T-helper 2 cell treated with Interferon-gamma antibody and Interleukin-4, amounts not matched to agents 5 μg/mL and 100 μg/mL, for 36 hours (primary cell): ENCODE measurements at regions not wholly inside any gene's neighbourhood (a gene's known extent, or its start where the extent isn't known, plus 50 kb on each side); places are given as distances from the start of the nearest gene placed in this dataset.

ENCODE experiments used
- DNase-seq: peaks from one replicate; pipeline ENCODE4 v3.0.0; 2021; ENCODE audit warnings: low spot score
- H3K27ac Mint-ChIP-seq: one replicate; pipeline ENCODE4 v1.8.0; 2021; ENCODE audit warnings: mild to moderate bottlenecking, mixed read lengths
- H3K27me3 Mint-ChIP-seq: one replicate; pipeline ENCODE4 v1.8.0; 2021; ENCODE audit warnings: low read depth, mixed read lengths
- H3K36me3 Mint-ChIP-seq: one replicate; pipeline ENCODE4 v1.8.0; 2021; ENCODE audit warnings: low read depth, mixed read lengths
- H3K4me1 Mint-ChIP-seq: one replicate; pipeline ENCODE4 v1.8.0; 2021; ENCODE audit warnings: low read depth, mixed read lengths
- H3K4me3 Mint-ChIP-seq: one replicate; pipeline ENCODE4 v1.8.0; 2022; ENCODE audit warnings: mild to moderate bottlenecking, moderate library complexity, mixed read lengths
- H3K9me3 Mint-ChIP-seq: one replicate; pipeline ENCODE4 v1.8.0; 2021; ENCODE audit warnings: mixed read lengths

DNA sequence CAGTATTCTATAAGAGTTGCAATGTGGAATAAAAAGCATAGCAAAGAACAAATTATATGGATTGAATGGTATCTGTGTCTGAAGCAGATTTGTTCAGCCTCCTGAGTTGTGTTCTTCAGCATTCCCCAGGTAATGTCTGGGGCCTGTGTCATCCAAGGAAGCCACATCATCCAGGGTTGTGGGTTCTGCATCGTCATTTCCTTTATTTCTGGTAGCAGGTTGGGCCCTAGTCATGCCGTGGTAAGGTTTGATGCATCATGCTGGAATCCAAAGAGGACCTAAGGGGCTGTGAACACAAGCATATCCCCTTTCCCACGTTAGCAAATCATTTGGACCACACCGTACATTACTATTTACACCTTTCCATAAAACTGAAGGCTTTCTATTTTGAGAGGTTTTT, 131.0 kb upstream of the ZNF91 start:
- Mint-ChIP-seq H3K4me1 (no peaks in the 10 kb centered on the region), H3K4me3 (no peak overlapping the region), H3K27ac (no peak overlapping the region), H3K27me3 (no peaks in the 10 kb centered on the region), H3K9me3 (peaks cover 61% of the 10 kb centered on the region), H3K36me3 (no peaks in the 10 kb centered on the region)
- DNase-seq = no peak

DNA sequence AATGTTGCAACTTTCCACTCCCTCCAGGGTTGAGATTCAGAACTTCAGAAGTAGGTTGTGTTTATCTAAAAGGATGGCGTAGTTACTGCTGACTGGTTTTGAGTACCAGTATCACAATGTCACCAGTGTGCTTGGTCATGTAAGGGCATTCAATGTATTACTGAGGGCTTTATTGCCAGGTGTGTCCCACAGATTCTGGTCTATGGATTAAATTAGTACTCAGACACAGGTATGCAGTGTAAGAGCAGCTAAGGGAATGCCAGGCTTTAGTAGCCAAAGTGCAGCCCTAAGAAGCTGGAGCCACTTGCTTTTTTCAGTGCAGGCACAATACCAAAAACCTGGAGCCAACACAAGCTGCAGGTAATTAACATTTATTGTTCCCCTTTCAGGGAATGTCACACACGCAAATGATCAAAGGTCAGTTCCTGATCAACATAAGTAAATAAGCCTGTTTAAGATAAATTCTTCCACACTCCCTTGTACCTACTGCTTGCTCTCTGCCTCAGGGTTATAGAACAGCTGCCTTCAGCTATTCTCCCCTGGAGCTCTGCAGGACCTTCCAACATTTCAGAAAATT, 130.1 kb upstream of the ZNF91 start:
- H3K4me1 Mint-ChIP-seq = no peaks in the 10 kb centered on the region
- no peaks in the 10 kb centered on the region for H3K36me3 Mint-ChIP-seq
- H3K27me3 Mint-ChIP-seq = no peaks in the 10 kb centered on the region
- no peak overlapping the region for H3K4me3 Mint-ChIP-seq
- peaks cover 63% of the 10 kb centered on the region for H3K9me3 Mint-ChIP-seq
- H3K27ac Mint-ChIP-seq = no peak overlapping the region
- DNase-seq = no peak

DNA sequence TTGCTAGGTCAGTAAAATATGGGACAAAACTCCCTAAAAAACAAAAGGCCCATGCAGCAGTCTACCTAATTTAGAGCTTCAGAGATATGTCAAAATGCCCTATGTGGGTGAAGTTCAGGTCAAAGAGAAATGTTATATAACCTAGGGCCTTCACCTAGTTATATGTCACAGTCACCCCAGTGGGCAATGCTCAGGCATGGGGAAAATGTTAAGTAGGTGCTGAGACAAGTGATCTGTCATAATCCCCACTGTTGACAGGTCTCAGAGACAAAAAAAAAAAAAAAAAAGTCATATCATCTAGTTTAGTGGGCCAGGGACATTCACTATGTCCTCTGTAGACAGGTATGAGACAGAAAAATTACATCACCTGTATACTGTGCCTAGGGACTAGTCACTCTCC, 128.6 kb upstream of the ZNF91 start:
- H3K27me3 Mint-ChIP-seq = no peaks in the 10 kb centered on the region
- H3K36me3 Mint-ChIP-seq = no peaks in the 10 kb centered on the region
- DNase-seq = no peak
- H3K4me1 Mint-ChIP-seq = no peaks in the 10 kb centered on the region
- peaks cover 74% of the 10 kb centered on the region for H3K9me3 Mint-ChIP-seq
- no peak overlapping the region for H3K4me3 Mint-ChIP-seq
- H3K27ac Mint-ChIP-seq = no peak overlapping the region

DNA sequence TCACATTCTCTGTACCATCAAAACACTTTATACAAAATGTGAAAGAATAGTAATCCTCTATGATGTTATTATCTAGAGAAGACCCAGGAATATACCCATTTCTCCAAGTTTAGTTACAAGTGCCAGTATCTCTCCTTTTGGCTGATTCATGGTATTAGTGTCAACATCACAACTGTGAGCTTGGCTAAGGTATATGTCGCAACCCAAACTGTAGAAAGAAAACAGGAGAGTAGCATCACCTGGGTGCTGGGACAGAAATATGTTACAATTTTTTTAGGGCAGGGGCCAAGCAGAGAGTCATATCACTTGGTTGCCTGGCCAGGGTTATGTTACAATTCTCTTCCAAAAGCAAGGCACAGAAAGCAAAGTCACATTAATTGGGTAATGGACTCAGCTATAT, 127.2 kb upstream of the ZNF91 start:
- no peak for DNase-seq
- Mint-ChIP-seq H3K36me3 (no peaks in the 10 kb centered on the region), H3K27me3 (no peaks in the 10 kb centered on the region), H3K9me3 (peaks cover 73% of the 10 kb centered on the region), H3K27ac (no peak overlapping the region), H3K4me3 (no peak overlapping the region), H3K4me1 (no peaks in the 10 kb centered on the region)

DNA sequence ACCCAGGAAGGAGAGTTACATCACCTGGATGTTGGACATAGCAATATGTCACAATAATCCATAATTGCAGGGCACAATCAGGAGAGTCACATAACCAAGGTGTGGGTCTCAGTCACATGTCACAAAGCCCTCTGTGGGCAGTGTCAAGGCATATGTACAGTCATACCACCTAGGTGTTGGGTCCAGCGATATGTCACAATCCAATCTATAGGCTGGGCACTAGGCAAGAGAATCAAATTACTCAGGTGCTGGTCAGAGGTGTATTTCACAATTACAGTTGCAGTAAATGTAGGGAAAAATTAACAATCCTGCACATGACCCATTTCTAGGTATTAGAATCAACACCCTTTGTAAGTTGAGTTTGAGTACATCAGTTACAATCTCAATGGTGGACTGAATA, 126.2 kb upstream of the ZNF91 start:
- Mint-ChIP-seq H3K36me3 (no peaks in the 10 kb centered on the region), H3K4me1 (no peaks in the 10 kb centered on the region), H3K27me3 (no peaks in the 10 kb centered on the region), H3K9me3 (peaks cover 75% of the 10 kb centered on the region), H3K4me3 (no peak overlapping the region), H3K27ac (no peak overlapping the region)
- DNase-seq = no peak

DNA sequence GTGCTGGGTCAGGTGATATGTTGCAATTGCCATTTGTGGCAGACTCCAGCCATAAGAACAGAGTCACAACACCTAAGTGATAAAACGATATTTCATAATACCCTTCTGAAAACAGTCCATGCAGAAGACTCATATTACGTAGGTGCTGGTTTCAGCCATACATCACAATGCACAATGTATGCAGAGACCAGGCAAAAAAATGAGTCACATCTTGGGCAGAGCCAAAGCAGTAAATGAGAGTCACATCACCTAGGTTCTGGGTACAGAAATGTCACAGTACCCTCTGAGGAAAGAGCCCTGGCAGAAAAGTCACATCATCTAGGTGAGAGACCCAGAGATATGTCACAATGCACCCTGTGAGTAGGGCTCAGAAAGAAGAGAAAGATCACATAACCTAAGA, 125.2 kb upstream of the ZNF91 start:
- H3K9me3 Mint-ChIP-seq = peaks cover 72% of the 10 kb centered on the region
- no peaks in the 10 kb centered on the region for H3K4me1 Mint-ChIP-seq
- no peak overlapping the region for H3K27ac Mint-ChIP-seq
- H3K36me3 Mint-ChIP-seq = no peaks in the 10 kb centered on the region
- H3K4me3 Mint-ChIP-seq = no peak overlapping the region
- no peaks in the 10 kb centered on the region for H3K27me3 Mint-ChIP-seq
- DNase-seq = no peak

DNA sequence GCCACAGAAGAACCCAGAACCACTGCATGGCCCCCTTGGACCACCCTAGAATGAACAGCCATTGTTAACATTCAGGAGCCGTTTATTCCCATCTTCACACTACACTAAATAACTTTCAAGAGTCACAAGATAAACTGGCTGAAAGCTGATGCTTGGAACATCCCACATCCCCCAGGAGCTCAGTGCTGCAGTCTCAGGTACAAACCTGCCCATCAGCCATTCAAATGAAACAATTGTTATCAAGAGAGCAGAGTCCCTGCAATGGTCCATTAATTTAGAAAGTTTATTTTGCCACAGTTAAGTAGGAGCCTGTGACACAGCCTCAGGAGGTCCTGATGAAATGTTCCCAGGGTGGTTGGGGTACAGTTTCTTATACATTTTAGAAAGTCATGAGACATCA, 123.8 kb upstream of the ZNF91 start:
- H3K9me3 Mint-ChIP-seq = peaks cover 77% of the 10 kb centered on the region
- H3K27ac Mint-ChIP-seq = no peak overlapping the region
- no peaks in the 10 kb centered on the region for H3K36me3 Mint-ChIP-seq
- H3K27me3 Mint-ChIP-seq = no peaks in the 10 kb centered on the region
- H3K4me3 Mint-ChIP-seq = no peak overlapping the region
- H3K4me1 Mint-ChIP-seq = no peaks in the 10 kb centered on the region
- no peak for DNase-seq

DNA sequence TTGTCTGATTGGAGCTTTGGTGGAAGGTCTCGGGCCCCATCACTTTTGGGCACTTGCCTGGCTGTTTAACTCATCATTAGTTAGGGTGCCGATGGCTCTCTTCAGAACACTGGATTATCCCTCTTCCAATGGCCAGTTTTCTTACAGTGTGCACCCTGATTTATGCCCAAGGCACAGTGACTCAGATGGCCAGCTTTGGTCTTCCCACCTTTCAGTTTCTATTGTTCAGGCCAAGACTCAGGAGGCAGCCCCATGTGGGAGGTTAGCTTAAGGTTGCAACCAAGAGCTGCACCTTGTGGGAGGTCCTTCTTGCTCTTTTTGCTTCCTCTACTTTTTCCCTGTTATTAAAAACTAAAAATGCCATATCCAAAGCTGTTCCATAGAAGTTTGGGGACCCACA, 121.0 kb upstream of the ZNF91 start:
- DNase-seq = no peak
- H3K9me3 Mint-ChIP-seq = peaks cover 73% of the 10 kb centered on the region
- H3K4me3 Mint-ChIP-seq = no peak overlapping the region
- no peaks in the 10 kb centered on the region for H3K36me3 Mint-ChIP-seq
- H3K27me3 Mint-ChIP-seq = no peaks in the 10 kb centered on the region
- no peak overlapping the region for H3K27ac Mint-ChIP-seq
- H3K4me1 Mint-ChIP-seq = no peaks in the 10 kb centered on the region

DNA sequence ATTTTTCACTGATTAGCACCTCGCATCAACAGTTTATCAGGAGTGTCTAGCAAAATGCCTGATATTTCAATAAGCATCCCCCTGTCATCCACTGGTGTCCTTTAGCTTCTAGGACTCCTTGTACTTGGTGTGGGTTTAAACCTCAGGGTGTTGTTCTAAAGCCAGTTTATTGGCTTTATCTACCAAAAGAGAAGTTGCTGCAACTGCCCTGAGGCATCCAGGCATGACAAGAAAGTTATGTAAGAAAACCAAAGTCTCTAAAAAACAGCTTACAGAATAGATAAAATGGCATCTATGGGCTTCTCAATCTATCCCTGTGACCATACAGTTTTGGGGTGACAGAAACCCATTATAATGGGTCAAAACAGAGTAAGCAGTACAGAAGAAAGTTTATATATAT, 120.3 kb upstream of the ZNF91 start:
- Mint-ChIP-seq H3K4me1 (no peaks in the 10 kb centered on the region), H3K27me3 (no peaks in the 10 kb centered on the region), H3K36me3 (no peaks in the 10 kb centered on the region), H3K4me3 (no peak overlapping the region), H3K27ac (no peak overlapping the region), H3K9me3 (peaks cover 69% of the 10 kb centered on the region)
- DNase-seq = no peak

DNA sequence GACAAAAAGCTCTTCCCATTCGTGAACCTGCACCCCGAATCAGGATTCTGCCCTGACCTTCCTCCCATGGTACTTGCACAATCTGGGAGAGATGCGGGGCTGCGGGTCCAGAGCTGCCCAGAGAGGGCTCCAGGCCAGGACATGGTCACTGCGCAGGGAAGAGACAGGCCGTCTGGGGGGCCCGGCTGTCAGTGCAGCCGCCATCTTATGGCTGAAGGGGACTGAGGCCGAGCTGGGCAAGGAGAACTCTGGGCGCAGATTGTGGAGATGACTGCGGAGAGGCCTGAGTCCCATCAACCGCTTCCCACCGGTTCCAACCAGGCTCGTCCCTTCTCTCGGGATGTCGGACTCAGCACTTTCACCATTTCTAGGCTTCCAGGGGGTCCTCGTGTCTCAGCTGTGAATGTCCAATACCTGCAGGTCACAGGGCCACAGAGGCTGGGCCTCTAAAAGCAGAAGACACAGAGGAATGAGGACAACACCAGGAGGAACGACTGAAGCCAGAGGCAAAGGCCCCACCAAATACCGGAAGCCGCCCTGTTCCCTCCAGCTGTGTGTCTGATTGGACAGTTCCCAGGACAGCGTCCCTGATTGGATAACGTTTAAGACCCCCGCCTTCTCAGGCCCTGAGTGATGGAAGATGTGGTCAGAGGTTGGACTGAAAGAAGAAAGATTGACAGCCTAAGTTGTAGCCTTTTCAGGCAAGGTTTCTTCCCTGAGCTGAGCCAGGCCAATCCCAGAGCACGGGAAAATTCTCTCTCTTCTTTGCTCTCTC, 117.1 kb upstream of the ZNF91 start:
- H3K27me3 Mint-ChIP-seq = no peaks in the 10 kb centered on the region
- no peak overlapping the region for H3K27ac Mint-ChIP-seq
- no peaks in the 10 kb centered on the region for H3K36me3 Mint-ChIP-seq
- no peak overlapping the region for H3K4me3 Mint-ChIP-seq
- peaks cover 55% of the 10 kb centered on the region for H3K9me3 Mint-ChIP-seq
- H3K4me1 Mint-ChIP-seq = no peaks in the 10 kb centered on the region
- DNase-seq = no peak

DNA sequence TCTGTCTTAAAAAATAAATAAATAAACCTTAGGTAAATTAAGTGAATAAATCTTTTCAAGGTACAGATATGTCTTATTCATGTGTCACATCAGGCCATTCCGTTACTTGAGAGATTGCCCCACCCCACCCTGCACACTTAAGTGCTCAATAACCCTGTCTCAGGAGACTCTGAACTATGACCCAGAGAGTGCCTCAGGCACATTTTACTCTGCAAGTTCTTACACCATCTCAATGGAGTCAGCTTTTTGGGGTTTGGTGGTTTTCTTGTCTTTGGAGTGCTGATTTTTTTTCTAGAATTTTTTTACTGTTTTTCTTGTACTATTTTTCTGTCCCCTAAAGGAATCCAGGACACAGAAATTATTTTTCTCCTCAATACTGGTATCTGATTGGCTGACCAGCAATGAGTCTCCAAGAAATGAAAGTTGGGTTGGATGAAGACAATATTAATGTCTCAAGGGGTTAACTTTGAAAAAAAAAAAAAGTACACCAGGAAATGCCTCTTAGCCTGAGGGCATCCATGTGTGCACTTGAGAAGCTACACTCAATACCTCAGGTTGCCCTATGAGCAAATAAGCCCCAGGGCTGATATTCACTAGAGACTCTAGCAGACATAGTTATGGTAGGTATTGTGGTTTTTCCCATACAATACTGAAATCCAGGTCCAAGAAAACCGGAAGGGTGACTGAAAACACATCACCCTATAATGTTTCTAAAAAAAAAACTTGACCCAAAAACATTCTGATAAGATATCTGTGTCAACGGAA, 114.6 kb upstream of the ZNF91 start:
- Mint-ChIP-seq H3K4me3 (no peak overlapping the region), H3K4me1 (no peaks in the 10 kb centered on the region), H3K27me3 (no peaks in the 10 kb centered on the region), H3K36me3 (no peaks in the 10 kb centered on the region), H3K27ac (no peak overlapping the region), H3K9me3 (peaks cover 43% of the 10 kb centered on the region)
- no peak for DNase-seq

DNA sequence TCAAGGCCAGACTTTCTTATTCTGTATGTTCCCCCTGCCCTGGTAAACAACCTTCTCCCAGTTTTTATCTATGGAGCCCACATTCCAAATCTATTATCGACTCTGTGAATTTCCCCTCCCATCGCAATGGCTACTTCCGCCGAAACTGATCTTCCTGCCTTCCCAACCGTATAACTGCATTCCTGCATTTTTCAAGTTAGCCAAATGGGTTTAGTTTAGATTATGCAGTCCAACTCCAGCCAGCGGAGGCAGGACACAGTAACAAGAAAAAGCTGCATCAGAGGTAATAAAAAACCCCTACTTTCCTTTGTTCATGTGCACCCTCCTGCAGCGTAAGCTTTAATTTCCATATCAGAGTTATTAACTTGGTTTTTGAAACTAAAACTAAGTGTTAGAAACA, 112.2 kb upstream of the ZNF91 start:
- no peaks in the 10 kb centered on the region for H3K27me3 Mint-ChIP-seq
- peaks cover 29% of the 10 kb centered on the region for H3K9me3 Mint-ChIP-seq
- no peaks in the 10 kb centered on the region for H3K36me3 Mint-ChIP-seq
- no peak for DNase-seq
- H3K4me3 Mint-ChIP-seq = no peak overlapping the region
- H3K27ac Mint-ChIP-seq = no peak overlapping the region
- H3K4me1 Mint-ChIP-seq = no peaks in the 10 kb centered on the region

DNA sequence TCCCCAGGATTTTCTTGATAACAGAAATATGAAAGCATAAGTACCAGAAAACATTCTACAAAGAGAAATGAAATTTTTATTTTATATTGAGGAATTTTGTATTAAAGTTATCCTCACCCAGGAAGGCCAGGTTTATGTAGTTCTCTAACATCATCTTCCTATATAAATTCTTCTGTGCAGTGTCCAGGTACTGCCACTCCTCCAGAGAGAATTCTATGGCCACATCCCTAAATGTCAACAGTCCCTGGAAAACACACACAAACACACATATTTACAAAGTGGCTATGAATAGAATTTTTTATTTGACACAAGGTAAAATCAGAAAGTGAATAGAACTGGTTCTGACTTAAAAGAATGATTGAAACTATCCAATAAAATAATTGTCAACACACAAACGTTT, 110.5 kb upstream of the ZNF91 start:
- H3K4me3 Mint-ChIP-seq = no peak overlapping the region
- peaks cover 21% of the 10 kb centered on the region for H3K9me3 Mint-ChIP-seq
- no peak for DNase-seq
- no peak overlapping the region for H3K27ac Mint-ChIP-seq
- H3K36me3 Mint-ChIP-seq = no peaks in the 10 kb centered on the region
- no peaks in the 10 kb centered on the region for H3K27me3 Mint-ChIP-seq
- H3K4me1 Mint-ChIP-seq = no peaks in the 10 kb centered on the region

DNA sequence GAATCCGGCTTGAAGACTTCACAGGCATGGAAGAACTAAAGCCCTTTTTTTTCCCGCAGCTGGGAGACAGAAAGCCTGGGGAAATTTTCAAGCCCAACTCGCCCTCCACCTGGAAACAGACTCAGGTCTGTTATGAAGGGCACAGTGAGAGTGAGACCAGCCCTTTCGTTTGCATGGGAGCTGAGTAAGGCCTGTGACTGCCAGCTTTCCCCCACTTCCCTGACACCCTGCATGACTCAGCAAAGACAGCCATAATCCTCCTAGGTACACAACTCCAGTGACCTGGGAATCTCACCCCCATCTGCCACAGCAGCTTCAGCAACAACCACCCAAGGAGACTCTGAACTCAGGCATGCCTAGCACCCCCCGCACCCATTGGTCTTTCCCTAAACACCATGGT, 87.6 kb upstream of the ZNF91 start:
- H3K27ac Mint-ChIP-seq = no peak overlapping the region
- no peak overlapping the region for H3K4me3 Mint-ChIP-seq
- H3K36me3 Mint-ChIP-seq = peaks cover 2% of the 10 kb centered on the region
- H3K9me3 Mint-ChIP-seq = peaks cover 66% of the 10 kb centered on the region
- no peak for DNase-seq
- no peaks in the 10 kb centered on the region for H3K27me3 Mint-ChIP-seq
- H3K4me1 Mint-ChIP-seq = no peaks in the 10 kb centered on the region
